Activated T-cell treated with anti-CD3 and anti-CD28 coated beads, Interleukin-2, amount 50 U/mL, for 48 hours (primary cell): ENCODE measurements at regions not wholly inside any gene's neighbourhood (a gene's known extent, or its start where the extent isn't known, plus 50 kb on each side); places are given as distances from the start of the nearest gene placed in this dataset.

Source experiments
- DNase-seq, 2 experiments: peaks; one replicate each; pipeline ENCODE4 v3.0.0-alpha.2; 2020

GRCh38 chr3:110783541-110783940 lies 288.1 kb upstream of the NECTIN3 start:
- DNase-seq: no peak

- DNase-seq: no peak
Measured at GRCh38 chr3:110788794-110789193, 282.8 kb upstream of the NECTIN3 start.

GRCh38 chr3:110789315-110789714 lies 282.3 kb upstream of the NECTIN3 start:
- no peak for DNase-seq

GRCh38 chr3:110790631-110791030 lies 281.0 kb upstream of the NECTIN3 start:
- DNase-seq: no peak

- no peak for DNase-seq
Measured at GRCh38 chr3:110791995-110792686, 279.5 kb upstream of the NECTIN3 start.

- no peak for DNase-seq
Measured at GRCh38 chr3:110793611-110794010, 278.0 kb upstream of the NECTIN3 start.

GRCh38 chr3:110795163-110795562 lies 276.5 kb upstream of the NECTIN3 start:
- no peak for DNase-seq

- no peak for DNase-seq
Measured at GRCh38 chr3:110799271-110799670, 272.3 kb upstream of the NECTIN3 start.

- no peak for DNase-seq
Measured at GRCh38 chr3:110804856-110805255, 266.8 kb upstream of the NECTIN3 start.

- DNase-seq: no peak
Measured at GRCh38 chr3:110806924-110807323, 264.7 kb upstream of the NECTIN3 start.

- DNase-seq: no peak
Measured at GRCh38 chr3:110808630-110809029, 263.0 kb upstream of the NECTIN3 start.

GRCh38 chr3:110810356-110810755 lies 261.3 kb upstream of the NECTIN3 start:
- DNase-seq: no peak

GRCh38 chr3:110811050-110811449 lies 260.6 kb upstream of the NECTIN3 start:
- DNase-seq: no peak

- DNase-seq: no peak
Measured at GRCh38 chr3:110813541-110813940, 258.1 kb upstream of the NECTIN3 start.

- peak; percentile 62 to 70 for DNase-seq
Measured at GRCh38 chr3:110814170-110815007, 257.2 kb upstream of the NECTIN3 start.

- no peak for DNase-seq
Measured at GRCh38 chr3:110815008-110815583, 256.5 kb upstream of the NECTIN3 start.

- no peak for DNase-seq
Measured at GRCh38 chr3:110816008-110816407, 255.6 kb upstream of the NECTIN3 start.

- no peak for DNase-seq
Measured at GRCh38 chr3:110821586-110821985, 250.0 kb upstream of the NECTIN3 start.

- no peak for DNase-seq
Measured at GRCh38 chr3:110822971-110823370, 248.6 kb upstream of the NECTIN3 start.

GRCh38 chr3:110846971-110847370 lies 224.6 kb upstream of the NECTIN3 start:
- DNase-seq: no peak

GRCh38 chr3:110849064-110849463 lies 222.6 kb upstream of the NECTIN3 start:
- DNase-seq: no peak

GRCh38 chr3:110851736-110852135 lies 219.9 kb upstream of the NECTIN3 start:
- no peak for DNase-seq

- DNase-seq: no peak
Measured at GRCh38 chr3:110855207-110855606, 216.4 kb upstream of the NECTIN3 start.

GRCh38 chr3:110856916-110857315 lies 214.7 kb upstream of the NECTIN3 start:
- DNase-seq: no peak
